ENCODE measurements at regions not wholly inside any gene's neighbourhood (a gene's known extent, or its start where the extent isn't known, plus 50 kb on each side); places are given as distances from the start of the nearest gene placed in this dataset.

- intact Hi-C loops (cut with DNase I): no loop called here
- Histone ChIP-seq H3K4me1 (no peaks in the 10 kb centered on the region), H3K36me3 (no peaks in the 10 kb centered on the region), H3K27me3 (no peaks in the 10 kb centered on the region), H3K9me3 (peaks cover 0 to 6% of the 10 kb centered on the region in 2 donors), H3K27ac (no peak overlapping the region), H3K4me3 (no peak overlapping the region)
- no peak for TF ChIP-seq CTCF (IDR thresholded peaks at IDR 0.05)
- ATAC-seq (no peak), DNase-seq (no peak)
These were observed 226.6 kb upstream of the TRAM1L1 start for GRCh38 chr4:117311989-117312388.

- Histone ChIP-seq H3K36me3 (no peaks in the 10 kb centered on the region), H3K9me3 (no peaks in the 10 kb centered on the region), H3K4me1 (no peaks in the 10 kb centered on the region), H3K27me3 (no peaks in the 10 kb centered on the region), H3K27ac (no peak overlapping the region), H3K4me3 (no peak overlapping the region)
- no peak for ATAC-seq
- no peak for TF ChIP-seq CTCF (IDR thresholded peaks at IDR 0.05)
- intact Hi-C loops (cut with DNase I): no loop called here
- no peak for DNase-seq
These were observed 239.6 kb upstream of the TRAM1L1 start for GRCh38 chr4:117324851-117325491.

GRCh38 chr4:117326091-117326490, 240.7 kb upstream of the TRAM1L1 start:
- no peaks in the 10 kb centered on the region for H3K36me3 ChIP-seq
- no peak overlapping the region for H3K27ac ChIP-seq

GRCh38 chr4:117327491-117327890, 242.1 kb upstream of the TRAM1L1 start:
- no peak overlapping the region for H3K4me3 ChIP-seq
- H3K9me3 ChIP-seq: no peaks in the 10 kb centered on the region
- ATAC-seq (no peak), DNase-seq (no peak)
- H3K27me3 ChIP-seq: no peaks in the 10 kb centered on the region
- no peak overlapping the region for H3K27ac ChIP-seq
- H3K4me1 ChIP-seq: no peaks in the 10 kb centered on the region
- H3K36me3 ChIP-seq: no peaks in the 10 kb centered on the region
- TF ChIP-seq CTCF (IDR thresholded peaks at IDR 0.05): no peak
- intact Hi-C loops (cut with DNase I): no loop called here

More at GRCh38 chr4:117326091-117326490, 240.7 kb upstream of the TRAM1L1 start:
- Histone ChIP-seq H3K27me3 (no peaks in the 10 kb centered on the region), H3K4me3 (no peak overlapping the region), H3K4me1 (no peaks in the 10 kb centered on the region), H3K9me3 (no peaks in the 10 kb centered on the region)
- intact Hi-C loops (cut with DNase I): no loop called here
- TF ChIP-seq CTCF (IDR thresholded peaks at IDR 0.05): no peak
- ATAC-seq (no peak), DNase-seq (no peak)

GRCh38 chr4:117328333-117328732, 243.0 kb upstream of the TRAM1L1 start:
- Histone ChIP-seq H3K27me3 (no peaks in the 10 kb centered on the region), H3K36me3 (no peaks in the 10 kb centered on the region), H3K4me1 (no peaks in the 10 kb centered on the region), H3K27ac (no peak overlapping the region), H3K4me3 (no peak overlapping the region), H3K9me3 (no peaks in the 10 kb centered on the region)
- no peak for DNase-seq
- intact Hi-C loops (cut with DNase I): no loop called here
- ATAC-seq: no peak
- TF ChIP-seq CTCF (IDR thresholded peaks at IDR 0.05): no peak

Data from left lung (tissue), 4 donors.